ENCODE measurements at regions not wholly inside any gene's neighbourhood (a gene's known extent, or its start where the extent isn't known, plus 50 kb on each side); places are given as distances from the start of the nearest gene placed in this dataset.

- intact Hi-C loops (cut with DNase I): no loop called here
- DNase-seq (ENCODE audit: low spot score in 2 of 2): no peak
- no peak overlapping the region for H3K27ac ChIP-seq
Measured at GRCh38 chr5:3661755-3662296, 66.2 kb downstream of the IRX1 start.

GRCh38 chr5:3662344-3662743, 66.7 kb downstream of the IRX1 start:
- H3K4me3 ChIP-seq: no peak overlapping the region
- H3K27ac ChIP-seq: no peak overlapping the region
- no peak for DNase-seq (ENCODE audit: low spot score in 2 of 2)

More at GRCh38 chr5:3661755-3662296, 66.2 kb downstream of the IRX1 start:
- H3K4me3 ChIP-seq: peak overlapping the region in 1 of 2 donors; percentile 3
- no peaks in the 10 kb centered on the region for H3K9me3 ChIP-seq
- TF ChIP-seq CTCF (IDR thresholded peaks at IDR 0.05): no peak
- H3K4me1 ChIP-seq: no peaks in the 10 kb centered on the region
- no peaks in the 10 kb centered on the region for H3K36me3 ChIP-seq
- no peaks in the 10 kb centered on the region for H3K27me3 ChIP-seq

GRCh38 chr5:3671337-3671736, 75.7 kb downstream of the IRX1 start:
- intact Hi-C loops (cut with DNase I): no loop called here
- TF ChIP-seq CTCF (IDR thresholded peaks at IDR 0.05): no peak
- H3K9me3 ChIP-seq: no peaks in the 10 kb centered on the region
- H3K27ac ChIP-seq: no peak overlapping the region
- H3K27me3 ChIP-seq: no peaks in the 10 kb centered on the region
- H3K4me3 ChIP-seq: no peak overlapping the region
- no peak for DNase-seq (ENCODE audit: low spot score in 2 of 2)
- H3K36me3 ChIP-seq: no peaks in the 10 kb centered on the region
- no peaks in the 10 kb centered on the region for H3K4me1 ChIP-seq

More at GRCh38 chr5:3662344-3662743, 66.7 kb downstream of the IRX1 start:
- Histone ChIP-seq H3K9me3 (no peaks in the 10 kb centered on the region), H3K36me3 (no peaks in the 10 kb centered on the region), H3K27me3 (no peaks in the 10 kb centered on the region), H3K4me1 (no peaks in the 10 kb centered on the region)
- no peak for TF ChIP-seq CTCF (IDR thresholded peaks at IDR 0.05)
- intact Hi-C loops (cut with DNase I): no loop called here

GRCh38 chr5:3678801-3679200, 83.2 kb downstream of the IRX1 start:
- Histone ChIP-seq H3K4me1 (no peaks in the 10 kb centered on the region), H3K27me3 (no peaks in the 10 kb centered on the region), H3K4me3 (no peak overlapping the region), H3K36me3 (no peaks in the 10 kb centered on the region), H3K27ac (no peak overlapping the region), H3K9me3 (no peaks in the 10 kb centered on the region)
- TF ChIP-seq CTCF (IDR thresholded peaks at IDR 0.05): no peak
- no peak for DNase-seq (ENCODE audit: low spot score in 2 of 2)
- intact Hi-C loops (cut with DNase I): no loop called here

- H3K4me1 ChIP-seq: no peaks in the 10 kb centered on the region
- no peak overlapping the region for H3K27ac ChIP-seq
- no peaks in the 10 kb centered on the region for H3K9me3 ChIP-seq
- intact Hi-C loops (cut with DNase I): no loop called here
- no peak for TF ChIP-seq CTCF (IDR thresholded peaks at IDR 0.05)
- no peak overlapping the region for H3K4me3 ChIP-seq
- H3K36me3 ChIP-seq: no peaks in the 10 kb centered on the region
- no peaks in the 10 kb centered on the region for H3K27me3 ChIP-seq
- DNase-seq (ENCODE audit: low spot score in 2 of 2): no peak
Measured at GRCh38 chr5:3680821-3681220, 85.2 kb downstream of the IRX1 start.

GRCh38 chr5:3684118-3684517, 88.5 kb downstream of the IRX1 start:
- no peaks in the 10 kb centered on the region for H3K27me3 ChIP-seq
- DNase-seq (ENCODE audit: low spot score in 2 of 2): no peak
- no peak overlapping the region for H3K4me3 ChIP-seq
- intact Hi-C loops (cut with DNase I): no loop called here
- H3K36me3 ChIP-seq: no peaks in the 10 kb centered on the region
- H3K27ac ChIP-seq: no peak overlapping the region
- no peak for TF ChIP-seq CTCF (IDR thresholded peaks at IDR 0.05)
- no peaks in the 10 kb centered on the region for H3K9me3 ChIP-seq
- H3K4me1 ChIP-seq: no peaks in the 10 kb centered on the region
